GM21576 (cell line): ENCODE measurements at regions not wholly inside any gene's neighbourhood (a gene's known extent, or its start where the extent isn't known, plus 50 kb on each side); places are given as distances from the start of the nearest gene placed in this dataset.
"Not testable (repeated sequence)": the region's sequence is repeated elsewhere in the genome, so short reads cannot be mapped to it uniquely, and the experiment has no call there.

Source experiments
- ATAC-seq: cut with Tn5 transposase; IDR thresholded peaks from one replicate; pipeline ENCODE4 v1.9.1; 2021; ENCODE audit warnings: mild to moderate bottlenecking, moderate library complexity; ENCODE audit not compliant: unreplicated experiment

DNA sequence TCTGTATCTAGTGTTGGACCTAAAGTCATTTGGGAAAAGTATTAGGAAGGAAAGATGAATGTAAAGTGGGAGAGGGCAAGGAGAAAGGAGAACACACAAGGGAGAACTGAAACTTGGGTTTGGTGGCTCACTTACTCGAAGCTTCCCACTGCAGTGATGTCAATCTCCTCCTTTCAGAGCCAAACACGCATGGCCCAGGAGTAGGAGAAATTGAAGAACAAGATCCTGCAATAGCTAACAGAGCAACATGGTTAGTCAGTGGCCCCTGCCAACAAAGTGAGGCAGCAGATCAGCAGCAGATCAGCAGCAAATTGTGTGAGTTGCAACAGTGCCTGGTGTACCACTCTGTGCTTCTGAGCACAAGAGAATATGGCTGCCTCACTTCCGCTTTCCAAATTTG lies 366.4 kb downstream of the PSAT1 start:
- ATAC-seq, result no peak

- ATAC-seq, result no peak
Observed at GRCh38 chr9:78664370-78664769, 367.4 kb downstream of the PSAT1 start.

GRCh38 chr9:78666818-78667414 lies 370.0 kb downstream of the PSAT1 start:
- ATAC-seq, result no peak

DNA sequence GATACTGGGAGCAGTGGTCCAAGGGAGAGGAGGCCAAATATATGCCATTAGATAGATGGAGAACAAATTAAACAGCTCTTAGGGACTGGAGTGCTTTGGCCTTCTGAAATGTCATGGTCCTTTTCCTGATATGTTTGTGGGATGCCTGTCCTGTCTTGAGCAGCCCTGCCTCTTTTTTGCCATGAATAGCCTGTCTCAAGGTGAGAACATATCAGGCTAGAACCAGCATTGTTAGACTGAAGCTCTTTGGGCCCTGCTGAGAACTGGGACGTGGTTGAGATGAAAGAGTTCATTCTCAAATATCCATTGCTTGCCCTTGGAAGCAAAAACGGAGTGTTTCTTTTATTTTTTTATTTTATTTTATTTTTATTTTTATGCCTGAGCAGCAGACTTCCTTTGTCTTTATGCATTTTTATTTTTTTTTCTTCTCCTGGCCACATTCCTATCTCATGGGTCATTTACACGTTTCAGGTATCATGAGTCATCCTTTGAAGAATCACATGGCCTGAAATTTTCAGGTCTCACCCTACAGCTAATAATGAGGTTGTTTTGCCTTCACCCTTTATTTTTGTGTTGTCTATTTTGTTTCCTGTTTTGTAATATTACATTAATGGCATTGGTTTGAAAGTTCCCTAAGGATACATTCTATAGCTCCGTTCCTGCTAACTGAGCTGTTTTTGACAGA lies 371.4 kb downstream of the PSAT1 start:
- ATAC-seq, result no peak

- ATAC-seq, result no peak
Observed at GRCh38 chr9:78669591-78669990, 372.7 kb downstream of the PSAT1 start.

GRCh38 chr9:78671785-78672184 lies 374.9 kb downstream of the PSAT1 start:
- no peak for ATAC-seq

GRCh38 chr9:78674874-78675273 lies 377.9 kb downstream of the PSAT1 start:
- no peak for ATAC-seq

DNA sequence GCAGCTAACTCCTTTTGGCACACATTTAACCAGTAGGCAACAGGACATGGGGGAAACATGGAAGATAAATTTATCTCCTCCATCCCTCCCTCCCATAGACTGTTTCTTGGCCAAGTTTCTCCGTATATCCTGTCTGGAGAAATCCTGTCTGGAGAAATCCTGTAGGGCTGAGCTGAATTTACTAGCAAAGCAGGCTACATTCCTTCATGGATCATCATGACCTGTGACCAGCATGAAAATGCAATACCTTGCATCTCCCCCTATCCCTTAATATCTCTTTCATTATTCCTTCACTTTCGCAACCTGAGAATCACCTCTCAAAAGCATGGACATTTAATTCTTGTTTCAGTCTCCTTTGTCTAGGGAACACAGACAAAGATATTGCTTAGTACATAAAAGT lies 379.1 kb downstream of the PSAT1 start:
- ATAC-seq, result no peak

DNA sequence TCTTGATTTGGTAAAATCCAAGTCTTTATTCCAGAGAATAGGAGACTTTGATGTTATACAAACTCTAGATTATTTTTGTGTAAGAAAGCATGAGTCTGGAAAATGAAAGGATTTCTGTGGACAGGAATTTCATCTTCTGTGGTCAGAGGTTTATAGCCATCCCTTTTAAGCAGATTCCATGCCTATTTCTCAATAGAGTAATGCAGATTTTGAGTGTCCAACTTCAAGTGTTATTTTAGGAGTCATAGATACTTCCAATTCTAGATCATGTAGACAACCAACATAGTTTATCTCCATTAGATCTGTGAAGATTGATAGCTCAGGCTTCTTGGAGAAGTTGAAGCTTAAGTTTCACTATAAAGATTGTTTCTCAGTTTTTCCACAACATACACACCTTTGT lies 379.7 kb downstream of the PSAT1 start:
- ATAC-seq, result no peak

DNA sequence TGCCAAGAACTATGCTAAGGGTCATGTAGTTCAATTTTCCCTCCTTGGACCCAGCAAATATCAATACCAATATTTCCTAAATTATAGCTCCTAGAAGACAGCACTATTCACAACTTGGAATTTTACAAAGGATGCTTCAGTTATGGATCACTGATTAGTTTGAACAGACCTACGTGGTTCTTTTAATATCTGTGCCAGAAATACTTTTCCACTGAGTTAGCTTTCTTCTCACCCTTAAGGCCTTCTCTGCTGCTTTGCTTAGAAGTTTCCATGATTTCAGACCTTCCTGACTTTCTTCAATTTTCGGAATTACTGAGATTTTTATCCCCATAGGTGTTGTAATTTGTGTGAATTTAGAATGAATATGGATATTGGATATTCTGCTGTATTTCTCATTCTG lies 380.4 kb downstream of the PSAT1 start:
- no peak for ATAC-seq

GRCh38 chr9:78678877-78679276 lies 382.0 kb downstream of the PSAT1 start:
- ATAC-seq, result no peak

DNA sequence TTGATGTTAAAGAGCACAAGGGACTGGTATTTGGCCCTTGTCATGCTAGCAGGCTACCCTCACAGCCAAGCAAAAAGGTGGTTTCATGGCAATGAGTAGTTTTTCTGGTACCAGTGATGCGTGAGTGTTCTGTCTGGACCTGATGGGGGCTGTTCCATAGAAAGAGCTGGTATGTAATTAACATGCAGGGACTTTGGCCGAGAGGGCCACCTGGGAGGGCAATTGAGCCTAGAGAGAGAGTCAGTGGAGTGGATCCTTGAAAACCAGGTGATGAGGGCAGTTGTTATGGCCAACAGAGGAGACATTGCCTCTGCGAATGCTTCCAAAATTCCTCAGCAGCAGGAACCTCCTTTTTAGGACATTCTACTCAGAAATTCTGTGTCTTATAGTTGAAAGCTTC lies 383.3 kb downstream of the PSAT1 start:
- ATAC-seq, result no peak

GRCh38 chr9:78682216-78682615 lies 385.3 kb downstream of the PSAT1 start:
- no peak for ATAC-seq

GRCh38 chr9:78685471-78685870 lies 388.5 kb downstream of the PSAT1 start:
- no peak for ATAC-seq

DNA sequence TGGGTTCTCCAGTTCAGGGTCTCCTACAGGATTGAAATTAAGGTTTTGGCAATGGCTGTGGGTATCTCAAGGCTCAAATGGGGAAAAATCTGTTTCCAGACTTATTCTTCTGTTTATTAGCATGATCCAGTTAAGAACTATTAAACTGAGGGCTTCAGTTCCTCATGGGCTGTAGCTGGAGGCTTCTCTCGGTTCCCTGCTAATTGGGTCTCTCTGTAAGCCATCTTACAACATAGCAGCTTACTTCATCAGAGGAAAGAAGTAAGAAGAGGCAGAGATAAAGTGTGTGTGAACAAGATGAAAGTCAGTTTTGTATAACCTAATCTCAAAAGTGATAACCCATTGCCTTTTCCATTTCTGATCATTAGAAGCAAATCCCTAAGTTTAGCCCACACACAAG lies 391.9 kb downstream of the PSAT1 start:
- no peak for ATAC-seq

DNA sequence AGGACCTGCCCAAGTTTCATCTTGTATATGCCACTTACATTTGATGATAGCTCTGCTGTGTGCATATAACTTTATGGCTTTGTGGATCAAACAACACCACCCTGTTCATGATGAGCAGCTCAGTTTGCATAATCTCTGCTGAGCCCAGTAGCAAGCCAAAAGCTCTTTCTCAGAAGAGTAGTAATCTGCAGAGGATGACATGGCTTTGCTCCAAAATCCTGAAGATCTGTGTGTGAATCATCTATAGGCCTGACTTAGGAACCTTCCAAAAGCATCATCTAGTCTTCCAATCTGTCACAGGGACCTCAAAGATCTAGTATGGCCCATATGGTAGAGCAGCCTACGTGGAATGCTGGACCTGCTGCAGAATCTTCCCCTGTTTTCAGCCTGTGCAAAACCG lies 394.6 kb downstream of the PSAT1 start:
- ATAC-seq, result no peak

DNA sequence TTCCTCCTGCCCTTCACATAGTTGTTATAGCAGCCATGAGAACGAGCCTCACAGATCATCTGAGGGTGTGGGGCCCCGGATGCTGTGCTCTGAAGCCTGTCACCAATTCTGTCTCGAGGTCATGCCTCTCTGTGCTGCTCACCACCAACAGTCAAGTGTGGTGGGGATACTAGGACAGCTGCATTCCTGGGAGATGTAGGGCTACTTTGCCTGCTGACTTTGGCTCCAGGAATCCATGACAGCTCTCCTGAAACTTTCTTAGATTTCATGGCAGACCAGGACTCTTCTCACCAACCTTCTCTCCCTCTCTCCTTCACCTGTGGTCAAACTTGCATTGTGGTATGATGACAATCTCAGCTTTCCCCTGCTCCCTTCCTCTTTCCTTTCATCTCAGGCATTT lies 395.9 kb downstream of the PSAT1 start:
- ATAC-seq, result no peak

GRCh38 chr9:78694974-78695373 lies 398.0 kb downstream of the PSAT1 start:
- ATAC-seq, result no peak

DNA sequence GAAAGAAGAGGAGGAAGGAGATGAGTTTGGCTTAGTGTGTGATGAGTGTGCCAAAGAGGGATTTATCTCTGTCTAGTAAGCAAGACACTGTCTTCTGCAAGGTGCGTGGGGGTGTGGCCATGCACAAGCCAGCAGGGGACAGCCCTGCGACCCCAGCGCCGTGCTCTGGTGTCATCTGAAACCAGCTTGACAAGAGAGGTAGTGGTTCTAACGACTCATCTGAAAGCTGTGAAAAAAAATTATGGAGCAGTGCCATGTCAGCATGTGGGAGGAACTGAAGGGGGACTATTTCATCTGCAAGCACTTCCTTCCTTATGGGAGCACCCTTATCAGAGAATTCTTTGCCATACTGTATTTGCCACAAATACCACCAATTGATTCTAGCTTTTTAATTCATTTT lies 398.6 kb downstream of the PSAT1 start:
- ATAC-seq, result no peak

GRCh38 chr9:78697618-78698017 lies 400.7 kb downstream of the PSAT1 start:
- no peak for ATAC-seq

DNA sequence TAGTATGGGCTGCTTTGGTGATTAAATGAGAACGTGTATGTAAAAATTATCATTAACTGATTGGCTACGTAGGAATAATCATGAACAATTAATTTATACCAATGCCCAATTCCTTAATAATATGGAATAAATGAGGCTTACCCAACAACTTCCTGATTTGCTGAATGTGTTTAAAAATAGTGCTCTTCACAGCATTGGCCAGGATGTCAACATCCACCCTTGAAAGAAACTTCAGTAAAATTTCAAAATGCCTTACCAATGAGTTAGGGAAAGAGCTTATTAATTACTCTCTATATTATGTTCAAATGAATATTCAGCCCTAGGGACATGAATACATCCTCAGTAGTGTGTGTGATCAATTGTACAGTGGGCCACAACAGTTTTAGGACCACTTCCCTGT lies 401.4 kb downstream of the PSAT1 start:
- no peak for ATAC-seq

DNA sequence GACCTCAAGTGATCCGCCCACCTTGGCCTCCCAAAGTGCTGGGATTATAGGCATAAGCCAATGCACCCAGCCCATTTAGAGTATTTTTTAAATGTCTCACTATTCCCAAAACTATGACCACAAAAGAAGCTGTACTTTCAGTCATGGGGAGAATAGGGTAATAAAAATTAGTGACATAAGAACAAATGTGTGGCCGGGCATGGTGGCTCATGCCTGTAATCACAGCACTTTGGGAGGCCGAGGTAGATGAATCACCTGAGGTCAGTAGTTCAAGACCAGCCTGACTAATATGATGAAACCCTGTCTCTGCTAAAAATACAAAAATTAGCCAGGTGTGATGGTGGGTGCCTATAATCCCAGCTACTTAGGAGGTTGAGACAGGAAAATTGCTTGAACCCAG lies 402.3 kb downstream of the PSAT1 start:
- not testable (repeated sequence) for ATAC-seq

DNA sequence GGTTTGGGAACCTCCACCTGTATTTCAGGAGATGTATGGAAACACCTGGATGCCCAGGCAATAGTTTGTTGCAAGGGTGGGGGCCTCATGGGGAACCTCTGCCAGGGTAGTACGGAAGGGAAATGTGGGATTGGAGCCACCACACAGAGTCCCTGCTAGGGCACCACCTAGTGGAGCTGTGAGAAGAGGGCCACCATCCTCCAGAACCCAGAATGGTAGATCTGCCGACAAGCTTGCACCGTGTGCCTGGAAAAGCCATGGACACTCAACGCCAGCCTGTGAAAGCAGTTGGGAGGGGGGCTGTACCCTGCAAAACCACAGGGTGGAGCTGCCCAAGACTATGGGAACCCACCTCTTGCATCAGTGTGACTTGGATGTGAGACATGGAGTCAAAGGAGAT lies 407.2 kb downstream of the PSAT1 start:
- not testable (repeated sequence) for ATAC-seq
